PC-3 (cell line): ENCODE measurements at regions not wholly inside any gene's neighbourhood (a gene's known extent, or its start where the extent isn't known, plus 50 kb on each side); places are given as distances from the start of the nearest gene placed in this dataset.

Experiments
- EZH2phosphoT487 ChIP-seq: fragments of 300-600 bp; sonication (generic); IDR thresholded peaks from 2 replicates; pipeline ENCODE4 v1.6.1; 2018; ENCODE audit warnings: mild to moderate bottlenecking, antibody characterized with exemption, low read length, borderline replicate concordance
- TF ChIP-seq, protein P1 (sequence below): fragments of 300-600 bp; sonication (generic); conservative IDR thresholded peaks from 2 replicates; pipeline ENCODE4 v1.5.1; 2017; ENCODE audit warnings: antibody characterized with exemption, low read depth, mild to moderate bottlenecking, low read length

DNA sequence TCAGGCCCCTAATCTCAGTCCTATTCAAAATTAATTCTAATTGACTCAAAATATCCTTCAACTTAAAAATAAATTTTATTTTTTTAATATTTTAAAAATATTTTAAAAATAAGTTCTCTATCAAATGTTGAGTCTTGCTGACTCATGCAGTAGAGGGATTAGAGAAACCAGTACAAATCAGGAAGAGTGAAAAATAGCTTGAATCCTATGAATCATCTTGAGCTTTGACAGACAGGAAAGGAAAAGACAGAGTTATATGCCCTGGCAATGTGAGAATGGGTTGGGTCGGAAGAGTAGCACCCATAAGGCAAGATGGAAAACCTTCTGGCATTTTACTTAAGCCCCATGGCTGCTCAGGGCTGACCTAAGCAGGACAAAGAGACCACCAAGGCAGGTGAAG, 346.6 kb upstream of the RUNX1 start:
- TF ChIP-seq, protein P1, sequence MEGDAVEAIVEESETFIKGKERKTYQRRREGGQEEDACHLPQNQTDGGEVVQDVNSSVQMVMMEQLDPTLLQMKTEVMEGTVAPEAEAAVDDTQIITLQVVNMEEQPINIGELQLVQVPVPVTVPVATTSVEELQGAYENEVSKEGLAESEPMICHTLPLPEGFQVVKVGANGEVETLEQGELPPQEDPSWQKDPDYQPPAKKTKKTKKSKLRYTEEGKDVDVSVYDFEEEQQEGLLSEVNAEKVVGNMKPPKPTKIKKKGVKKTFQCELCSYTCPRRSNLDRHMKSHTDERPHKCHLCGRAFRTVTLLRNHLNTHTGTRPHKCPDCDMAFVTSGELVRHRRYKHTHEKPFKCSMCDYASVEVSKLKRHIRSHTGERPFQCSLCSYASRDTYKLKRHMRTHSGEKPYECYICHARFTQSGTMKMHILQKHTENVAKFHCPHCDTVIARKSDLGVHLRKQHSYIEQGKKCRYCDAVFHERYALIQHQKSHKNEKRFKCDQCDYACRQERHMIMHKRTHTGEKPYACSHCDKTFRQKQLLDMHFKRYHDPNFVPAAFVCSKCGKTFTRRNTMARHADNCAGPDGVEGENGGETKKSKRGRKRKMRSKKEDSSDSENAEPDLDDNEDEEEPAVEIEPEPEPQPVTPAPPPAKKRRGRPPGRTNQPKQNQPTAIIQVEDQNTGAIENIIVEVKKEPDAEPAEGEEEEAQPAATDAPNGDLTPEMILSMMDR = no peak
- TF ChIP-seq EZH2phosphoT487 = no peak
